ENCODE measurements at regions not wholly inside any gene's neighbourhood (a gene's known extent, or its start where the extent isn't known, plus 50 kb on each side); places are given as distances from the start of the nearest gene placed in this dataset.

GRCh38 chr12:60120199-60120598 is 524.4 kb downstream of the SLC16A7 start:
- H4K91ac ChIP-seq (replicated peaks; ENCODE audit: insufficient read length, low read length) = no peak overlapping the region
- no peak overlapping the region for H2BK120ac ChIP-seq (replicated peaks; ENCODE audit: low read depth, low read length)
- WGBS, 2 experiments (ENCODE audit: extremely low coverage in 1 of 2, insufficient coverage in 1 of 2, insufficient read length in 1 of 2, insufficient replicate concordance in 2 of 2, low coverage in 1 of 2, low lambda C conversion rate in 2 of 2, missing lambda C conversion rate in 1 of 2) = 88% methylated on average over 5 of the region's 5 CpGs; no CpG with 5 or more reads in 1 of the 2 experiments
- H3K23ac ChIP-seq (ENCODE audit: insufficient read length) = no peak overlapping the region
- ChIA-PET CTCF (ENCODE audit: partially characterized antibody) (interaction anchor here (0.9 kb wide), 1 partner anchor 29 kb away, joined by 4 read pairs; no protein-coding TSS in a partner anchor), POLR2A (ENCODE audit: partially characterized antibody) (no interaction called here)
- no peaks in the 10 kb centered on the region for H3K23me2 ChIP-seq (ENCODE audit: low read depth, low read length)
- peaks cover 0 to 4% (median 2%) of the 10 kb centered on the region in 4 experiments; a peak in 2 of 8 replicates for H3K36me3 ChIP-seq (ENCODE audit: control insufficient read depth in 2 of 4, insufficient read depth in 4 of 4, low read length in 3 of 4)
- H3K27ac ChIP-seq (ENCODE audit: low read depth, low read length) = no peak overlapping the region
- no peak for TF ChIP-seq CBX5 (IDR thresholded peaks at IDR 0.05; ENCODE audit: low read depth, low read length)
- no peak for TF ChIP-seq EGR1 (IDR thresholded peaks at IDR 0.05; ENCODE audit: borderline replicate concordance, low read depth, low read length)
- no peak for TF ChIP-seq CREB1 (IDR thresholded peaks at IDR 0.05)
- no peak for TF ChIP-seq JUN (IDR thresholded peaks at IDR 0.05; ENCODE audit: low read depth, low read length)
- TF ChIP-seq ATF3 (IDR thresholded peaks at IDR 0.05; ENCODE audit: insufficient read depth, low read depth, low read length) = no peak
- no peak for TF ChIP-seq CTBP2 (IDR thresholded peaks at IDR 0.05; ENCODE audit: borderline replicate concordance, insufficient read depth, insufficient read length, low read length)
- no peak for TF ChIP-seq GABPA (IDR thresholded peaks at IDR 0.05; ENCODE audit: borderline replicate concordance, insufficient read depth, low read length)
- no peak overlapping the region for H3K18ac ChIP-seq (ENCODE audit: extremely low read depth, low read length)
- H3K9ac ChIP-seq (replicated peaks in 1 of 4; ENCODE audit: extremely low read depth in 1 of 4, low read depth in 3 of 4, low read length in 3 of 4) = no peak overlapping the region
- H4K8ac ChIP-seq (ENCODE audit: extremely low read depth, insufficient read depth, low read length) = no peak overlapping the region
- H3K4me1 ChIP-seq (replicated peaks in 1 of 4; ENCODE audit: control insufficient read depth in 3 of 4, insufficient read depth in 4 of 4, low read length in 3 of 4) = no peaks in the 10 kb centered on the region
- H3K79me1 ChIP-seq (ENCODE audit: low read depth, low read length) = no peaks in the 10 kb centered on the region
- no peak overlapping the region for H3K56ac ChIP-seq (replicated peaks; ENCODE audit: insufficient read length, low read depth, low read length)
- DNase-seq (ENCODE audit: low read depth in 1 of 2, low spot score in 2 of 2) = no peak
- no peak overlapping the region for H3K14ac ChIP-seq (ENCODE audit: insufficient read length)
- H2AK5ac ChIP-seq (ENCODE audit: low read depth, low read length) = no peak overlapping the region
- H2BK12ac ChIP-seq (ENCODE audit: low read depth, low read length) = no peak overlapping the region
- H3K79me2 ChIP-seq (ENCODE audit: control insufficient read depth in 1 of 2, insufficient read depth in 2 of 2, low read length in 2 of 2) = no peaks in the 10 kb centered on the region
- H4K5ac ChIP-seq (ENCODE audit: insufficient read length, low read depth, low read length) = no peak overlapping the region
- no peaks in the 10 kb centered on the region for H3K27me3 ChIP-seq (replicated peaks in 1 of 4; ENCODE audit: control insufficient read depth in 3 of 4, extremely low read depth in 1 of 4, insufficient read depth in 3 of 4, low read length in 3 of 4)
- no peak for FAIRE-seq
- no peak overlapping the region for H2BK20ac ChIP-seq (ENCODE audit: low read length)
- no peak overlapping the region for H3K4me3 ChIP-seq (ENCODE audit: extremely low read depth in 1 of 4, insufficient read depth in 2 of 4, low read depth in 3 of 4, low read length in 4 of 4)
- H3K4ac ChIP-seq (replicated peaks; ENCODE audit: insufficient read length, low read depth, low read length) = no peak overlapping the region
- no peak overlapping the region for H3K4me2 ChIP-seq (ENCODE audit: insufficient read depth in 1 of 2, low read depth in 2 of 2, low read length in 2 of 2)
- no peak overlapping the region for H2BK5ac ChIP-seq (ENCODE audit: low read depth, low read length)
- no peak overlapping the region for H2BK15ac ChIP-seq (ENCODE audit: low read length)
- peaks cover 3 to 8% of the 10 kb centered on the region in 2 experiments; a peak in 3 of 4 replicates for H3K9me3 ChIP-seq (ENCODE audit: insufficient read depth in 2 of 2, low read depth in 1 of 2, low read length in 1 of 2)
- H4K20me1 ChIP-seq (replicated peaks in 1 of 2; ENCODE audit: control insufficient read depth in 1 of 2, insufficient read depth in 2 of 2, low read length in 2 of 2) = no peaks in the 10 kb centered on the region
- no peak overlapping the region for H2AFZ ChIP-seq (ENCODE audit: low read length)
